ENCODE measurements at regions not wholly inside any gene's neighbourhood (a gene's known extent, or its start where the extent isn't known, plus 50 kb on each side); places are given as distances from the start of the nearest gene placed in this dataset.

DNA sequence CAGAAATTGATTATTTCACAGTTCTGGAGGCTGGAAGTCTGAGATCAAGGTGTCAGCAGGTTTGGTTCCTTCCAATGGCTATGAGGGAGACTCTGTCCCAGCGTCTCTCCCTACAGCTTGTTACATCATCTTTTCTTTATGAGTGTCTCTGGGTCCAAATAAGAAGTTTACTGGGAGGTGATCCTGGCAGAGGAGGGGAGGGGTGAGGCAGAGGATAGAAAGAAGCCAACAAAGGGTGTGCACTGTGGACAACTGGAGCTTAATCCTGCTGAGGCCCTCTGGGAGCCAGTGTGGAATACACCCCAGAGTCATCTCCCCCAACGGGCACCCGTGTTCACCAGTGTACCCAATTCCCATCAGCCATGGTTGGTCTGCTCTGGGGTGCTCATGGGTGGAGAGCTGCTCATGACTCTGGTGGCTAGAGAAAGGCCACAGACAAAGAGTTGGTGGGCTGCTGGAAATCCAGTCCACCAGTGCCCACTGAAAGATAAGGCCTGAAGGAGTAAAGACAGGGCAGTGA, 57.5 kb upstream of the CTLA4 start:
- DNase-seq (no peak), ATAC-seq (no peak)
- no peak overlapping the region for H3K4me3 ChIP-seq
- WGBS, 3 donors, result 83 to 96% (median 84%) methylated on average over 2 to 3 of the region's 3 CpGs
- peaks cover 13% of the 10 kb centered on the region for H3K9me3 ChIP-seq
- no peak overlapping the region for H3K27ac ChIP-seq
- no peaks in the 10 kb centered on the region for H3K27me3 ChIP-seq (ENCODE audit: insufficient read depth in 3 of 3, low read length in 2 of 3)
- TF ChIP-seq CTCF (IDR thresholded peaks at IDR 0.05), result no peak
- H3K36me3 ChIP-seq (ENCODE audit: insufficient read depth in 1 of 2, low read depth in 1 of 2), result no peaks in the 10 kb centered on the region
- peaks cover 11% of the 10 kb centered on the region for H3K4me1 ChIP-seq
- intact Hi-C loops (cut with DNase I), result loop anchor here (5.0 to 10.0 kb wide), 3 partner anchors 155 to 325 kb away; no protein-coding TSS in a partner anchor

GRCh38 chr2:203811491-203812221, 55.9 kb upstream of the CTLA4 start:
- Histone ChIP-seq H3K36me3 (ENCODE audit: insufficient read depth in 1 of 2, low read depth in 1 of 2) (no peaks in the 10 kb centered on the region), H3K9me3 (no peaks in the 10 kb centered on the region), H3K27ac (no peak overlapping the region), H3K4me3 (no peak overlapping the region), H3K27me3 (ENCODE audit: insufficient read depth in 3 of 3, low read length in 2 of 3) (no peaks in the 10 kb centered on the region), H3K4me1 (peaks cover 24% of the 10 kb centered on the region)
- ATAC-seq, result peak; percentile 20 to 75 (median 64)
- intact Hi-C loops (cut with DNase I), result loop anchor here (5.0 to 10.0 kb wide), 3 partner anchors 157 to 327 kb away; no protein-coding TSS in a partner anchor
- 67 to 75% (median 74%) methylated on average over 9 of the region's 9 CpGs for WGBS, 3 donors
- DNase-seq, result peak; percentile 75 to 76
- no peak for TF ChIP-seq CTCF (IDR thresholded peaks at IDR 0.05)

DNA sequence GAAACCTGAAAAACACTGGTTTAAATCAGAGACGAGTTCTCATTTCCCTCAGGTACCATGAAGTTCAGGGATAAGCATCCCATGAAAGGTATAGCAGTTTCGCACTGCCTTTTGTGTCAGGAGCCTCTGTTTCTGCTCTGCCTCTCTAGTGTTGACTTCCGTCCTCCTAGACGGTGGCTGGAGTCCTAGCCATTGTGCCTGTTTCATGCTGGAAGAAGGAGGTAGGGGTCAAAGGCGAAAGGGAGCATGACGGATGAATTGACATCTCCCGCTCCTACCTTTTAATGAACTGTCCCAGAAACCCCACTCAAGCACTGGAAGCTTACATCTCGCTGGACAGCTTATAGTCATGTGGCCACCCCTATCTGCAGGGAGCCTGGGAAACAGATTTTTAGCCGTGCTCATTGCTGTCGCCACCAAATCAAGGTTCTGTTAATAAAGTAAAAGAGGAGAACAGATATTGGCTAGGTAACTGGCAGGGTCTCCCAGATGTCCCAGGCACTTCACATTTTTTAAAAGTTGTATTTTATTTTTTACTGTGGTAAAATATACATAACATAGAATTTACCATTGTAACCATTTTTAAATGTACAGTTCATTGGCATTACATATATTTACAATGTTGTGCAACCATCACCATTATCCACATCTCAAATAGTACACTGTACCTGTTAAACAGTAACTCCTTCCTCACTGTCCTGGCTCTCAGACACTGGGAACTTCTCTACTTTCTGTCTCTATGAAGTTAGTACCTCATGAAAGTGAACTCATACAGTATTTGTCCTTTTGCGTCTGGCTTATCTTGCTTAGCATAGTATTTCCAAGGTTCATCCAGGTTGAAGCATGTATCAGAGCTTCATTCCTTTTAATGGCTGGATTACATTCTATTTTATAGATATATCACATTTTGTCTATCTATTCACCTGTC, 55.0 kb upstream of the CTLA4 start:
- DNase-seq, result no peak
- no peaks in the 10 kb centered on the region for H3K36me3 ChIP-seq (ENCODE audit: insufficient read depth in 1 of 2, low read depth in 1 of 2)
- intact Hi-C loops (cut with DNase I), result loop anchor here (5.0 to 10.0 kb wide), 3 partner anchors 158 to 328 kb away; no protein-coding TSS in a partner anchor
- no peaks in the 10 kb centered on the region for H3K9me3 ChIP-seq
- TF ChIP-seq CTCF (IDR thresholded peaks at IDR 0.05), result no peak
- no peak overlapping the region for H3K27ac ChIP-seq
- peaks cover 33% of the 10 kb centered on the region for H3K4me1 ChIP-seq
- 87 to 93% (median 90%) methylated on average over 11 of the region's 11 CpGs for WGBS, 3 donors
- ATAC-seq, result no peak
- no peaks in the 10 kb centered on the region for H3K27me3 ChIP-seq (ENCODE audit: insufficient read depth in 3 of 3, low read length in 2 of 3)
- no peak overlapping the region for H3K4me3 ChIP-seq

DNA sequence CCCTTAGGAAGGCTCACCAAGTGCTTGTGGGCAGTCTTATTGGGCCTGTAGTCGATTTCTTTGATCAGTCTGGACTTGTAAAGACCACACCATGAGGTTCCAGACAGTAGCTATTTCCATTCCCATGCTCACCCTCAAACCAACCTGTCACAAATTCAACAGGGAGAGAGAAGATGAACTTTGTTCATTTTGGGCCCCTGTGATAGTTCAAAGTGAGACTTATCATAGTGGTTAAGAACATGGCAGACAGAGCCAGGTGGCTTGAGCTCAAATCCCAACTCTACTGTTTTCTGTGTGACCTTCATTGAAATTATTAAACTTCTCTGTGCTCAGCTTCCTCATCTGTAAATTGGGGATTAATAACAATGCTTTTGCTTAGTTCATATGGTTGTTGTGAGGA, 53.9 kb upstream of the CTLA4 start:
- Histone ChIP-seq H3K27ac (no peak overlapping the region), H3K4me3 (no peak overlapping the region), H3K27me3 (ENCODE audit: insufficient read depth in 3 of 3, low read length in 2 of 3) (no peaks in the 10 kb centered on the region), H3K9me3 (no peaks in the 10 kb centered on the region), H3K4me1 (peaks cover 33% of the 10 kb centered on the region), H3K36me3 (ENCODE audit: insufficient read depth in 1 of 2, low read depth in 1 of 2) (no peaks in the 10 kb centered on the region)
- DNase-seq (no peak), ATAC-seq (no peak)
- no peak for TF ChIP-seq CTCF (IDR thresholded peaks at IDR 0.05)
- intact Hi-C loops (cut with DNase I), result loop anchor here (2.0 to 10.0 kb wide), 4 partner anchors 159 to 331 kb away; no protein-coding TSS in a partner anchor
- 83 to 94% (median 90%) methylated on average over 1 of the region's 1 CpG for WGBS, 3 donors

All from psoas muscle (tissue), 7 donors.